ENCODE measurements at regions not wholly inside any gene's neighbourhood (a gene's known extent, or its start where the extent isn't known, plus 50 kb on each side); places are given as distances from the start of the nearest gene placed in this dataset.
"Not testable (repeated sequence)": the region's sequence is repeated elsewhere in the genome, so short reads cannot be mapped to it uniquely, and the experiment has no call there.

DNA sequence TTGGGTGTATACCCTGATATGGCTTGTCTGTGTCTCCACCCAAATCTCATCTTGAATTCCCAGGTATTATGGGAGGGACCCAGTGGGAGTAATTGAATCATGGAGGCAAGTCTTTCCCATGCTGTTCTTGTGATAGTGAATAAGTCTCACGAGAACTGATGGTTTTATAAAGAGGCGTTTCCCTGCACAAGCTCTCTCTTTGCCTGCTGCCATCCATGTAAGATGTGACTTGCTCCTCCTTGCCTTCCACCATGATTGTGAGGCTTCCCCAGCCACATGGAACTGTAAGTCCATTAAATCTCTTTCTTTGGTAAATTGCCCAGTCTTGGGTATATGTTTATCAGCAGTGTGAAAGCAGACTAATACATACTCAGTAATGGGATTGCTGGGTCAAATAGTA lies 96.4 kb downstream of the UTRN start:
- not testable (repeated sequence) for H3K27me3 ChIP-seq (ENCODE audit: control insufficient read depth, insufficient read depth, low read length); H3K4me3 ChIP-seq (ENCODE audit: low read depth, low read length); H3K9ac ChIP-seq (ENCODE audit: low read depth, low read length); H3K4me1 ChIP-seq (ENCODE audit: control insufficient read depth, insufficient read depth, low read length); H3K36me3 ChIP-seq (ENCODE audit: control insufficient read depth, insufficient read depth, low read length)
- H3K9me3 ChIP-seq (ENCODE audit: control insufficient read depth, insufficient read depth, low read length) = peaks cover 11% of the 10 kb centered on the region

- H3K9ac ChIP-seq (ENCODE audit: low read depth, low read length) = no peak overlapping the region
- H3K4me1 ChIP-seq (ENCODE audit: control insufficient read depth, insufficient read depth, low read length) = no peaks in the 10 kb centered on the region
- peaks cover 11% of the 10 kb centered on the region for H3K9me3 ChIP-seq (ENCODE audit: control insufficient read depth, insufficient read depth, low read length)
- no peaks in the 10 kb centered on the region for H3K27me3 ChIP-seq (ENCODE audit: control insufficient read depth, insufficient read depth, low read length)
- H3K36me3 ChIP-seq (ENCODE audit: control insufficient read depth, insufficient read depth, low read length) = no peaks in the 10 kb centered on the region
- H3K4me3 ChIP-seq (ENCODE audit: low read depth, low read length) = no peak overlapping the region
These were observed 98.2 kb downstream of the UTRN start for GRCh38 chr6:144383336-144383735.

DNA sequence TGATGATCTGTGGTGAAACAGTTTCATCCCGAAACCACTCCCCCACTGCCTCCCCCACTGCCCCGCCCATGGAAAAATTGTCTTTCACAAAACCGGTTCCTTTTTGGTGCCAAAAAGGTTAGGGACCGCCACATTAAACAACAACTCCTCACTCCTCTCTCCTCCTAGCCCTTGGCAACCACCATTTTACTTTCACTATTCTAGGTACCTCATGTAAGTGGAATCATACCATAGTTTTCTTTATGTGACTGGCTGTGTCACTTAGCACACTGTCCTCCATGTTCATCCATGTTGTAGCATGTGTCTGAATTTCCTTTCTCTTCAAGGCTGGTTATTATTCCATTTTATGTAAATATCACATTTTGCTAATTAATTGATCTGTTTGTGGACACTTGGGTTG lies 99.3 kb downstream of the UTRN start:
- H3K36me3 ChIP-seq (ENCODE audit: control insufficient read depth, insufficient read depth, low read length) = no peaks in the 10 kb centered on the region

GRCh38 chr6:144389474-144389873 lies 104.3 kb downstream of the UTRN start:
- not testable (repeated sequence) for H3K4me3 ChIP-seq (ENCODE audit: low read depth, low read length); H3K27me3 ChIP-seq (ENCODE audit: control insufficient read depth, insufficient read depth, low read length); H3K9me3 ChIP-seq (ENCODE audit: control insufficient read depth, insufficient read depth, low read length); H3K4me1 ChIP-seq (ENCODE audit: control insufficient read depth, insufficient read depth, low read length); H3K36me3 ChIP-seq (ENCODE audit: control insufficient read depth, insufficient read depth, low read length); H3K9ac ChIP-seq (ENCODE audit: low read depth, low read length)

More for the DNA sequence above, 99.3 kb downstream of the UTRN start:
- H3K4me1 ChIP-seq (ENCODE audit: control insufficient read depth, insufficient read depth, low read length) = no peaks in the 10 kb centered on the region
- no peak overlapping the region for H3K4me3 ChIP-seq (ENCODE audit: low read depth, low read length)
- no peak overlapping the region for H3K9ac ChIP-seq (ENCODE audit: low read depth, low read length)
- H3K27me3 ChIP-seq (ENCODE audit: control insufficient read depth, insufficient read depth, low read length) = no peaks in the 10 kb centered on the region
- H3K9me3 ChIP-seq (ENCODE audit: control insufficient read depth, insufficient read depth, low read length) = peaks cover 11% of the 10 kb centered on the region

DNA sequence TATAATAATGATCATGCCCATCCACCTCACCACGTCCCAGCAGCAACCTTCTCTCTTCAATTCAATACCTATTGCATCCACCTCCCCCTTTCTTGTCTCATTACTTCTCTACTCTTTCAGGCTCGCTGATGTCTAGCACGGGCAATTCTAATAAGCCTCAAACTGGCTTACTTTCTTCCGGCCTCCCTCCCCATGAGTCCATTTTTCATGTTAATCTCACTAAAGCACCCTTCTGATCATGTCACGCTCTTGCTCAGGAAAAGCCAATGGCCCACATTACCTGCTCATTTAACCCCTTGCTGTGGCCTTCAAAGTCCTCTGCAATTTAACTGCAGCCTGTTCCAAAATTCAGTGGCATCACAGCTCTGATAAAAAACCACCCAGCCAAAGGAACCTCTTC lies 105.1 kb downstream of the UTRN start:
- Histone ChIP-seq H3K27me3 (ENCODE audit: control insufficient read depth, insufficient read depth, low read length) (no peaks in the 10 kb centered on the region), H3K9ac (ENCODE audit: low read depth, low read length) (no peak overlapping the region), H3K36me3 (ENCODE audit: control insufficient read depth, insufficient read depth, low read length) (no peaks in the 10 kb centered on the region), H3K9me3 (ENCODE audit: control insufficient read depth, insufficient read depth, low read length) (no peaks in the 10 kb centered on the region), H3K4me3 (ENCODE audit: low read depth, low read length) (no peak overlapping the region), H3K4me1 (ENCODE audit: control insufficient read depth, insufficient read depth, low read length) (peaks cover 9% of the 10 kb centered on the region)

GRCh38 chr6:144390886-144391285 lies 105.8 kb downstream of the UTRN start:
- Histone ChIP-seq H3K27me3 (ENCODE audit: control insufficient read depth, insufficient read depth, low read length) (no peaks in the 10 kb centered on the region), H3K4me3 (ENCODE audit: low read depth, low read length) (no peak overlapping the region), H3K36me3 (ENCODE audit: control insufficient read depth, insufficient read depth, low read length) (no peaks in the 10 kb centered on the region), H3K4me1 (ENCODE audit: control insufficient read depth, insufficient read depth, low read length) (peaks cover 9% of the 10 kb centered on the region), H3K9ac (ENCODE audit: low read depth, low read length) (no peak overlapping the region), H3K9me3 (ENCODE audit: control insufficient read depth, insufficient read depth, low read length) (no peaks in the 10 kb centered on the region)

DNA sequence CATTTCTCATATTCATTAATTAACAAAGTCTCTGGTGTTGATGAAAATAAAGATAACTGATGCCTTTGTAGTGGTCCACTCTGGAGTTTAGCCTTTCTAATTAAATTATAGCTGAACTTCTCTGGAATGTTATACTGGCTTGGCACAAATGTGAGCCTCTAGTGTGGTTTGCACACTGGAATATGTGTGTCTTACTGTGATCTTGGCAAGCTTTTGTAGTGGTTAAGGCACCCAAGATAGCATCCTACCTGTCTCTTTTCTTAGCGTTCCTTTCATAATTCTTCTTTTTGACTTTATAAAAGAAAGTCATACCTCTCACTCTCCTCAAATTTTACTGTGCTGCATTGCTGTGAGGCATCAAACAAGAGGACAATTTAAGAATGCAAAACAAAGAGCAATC lies 107.4 kb downstream of the UTRN start:
- H3K9me3 ChIP-seq (ENCODE audit: control insufficient read depth, insufficient read depth, low read length) = no peaks in the 10 kb centered on the region
- no peak overlapping the region for H3K9ac ChIP-seq (ENCODE audit: low read depth, low read length)
- no peak overlapping the region for H3K4me3 ChIP-seq (ENCODE audit: low read depth, low read length)
- H3K27me3 ChIP-seq (ENCODE audit: control insufficient read depth, insufficient read depth, low read length) = no peaks in the 10 kb centered on the region
- H3K4me1 ChIP-seq (ENCODE audit: control insufficient read depth, insufficient read depth, low read length) = peaks cover 9% of the 10 kb centered on the region
- no peaks in the 10 kb centered on the region for H3K36me3 ChIP-seq (ENCODE audit: control insufficient read depth, insufficient read depth, low read length)

- Histone ChIP-seq H3K9ac (ENCODE audit: low read depth, low read length) (no peak overlapping the region), H3K9me3 (ENCODE audit: control insufficient read depth, insufficient read depth, low read length) (no peaks in the 10 kb centered on the region), H3K27me3 (ENCODE audit: control insufficient read depth, insufficient read depth, low read length) (no peaks in the 10 kb centered on the region), H3K4me3 (ENCODE audit: low read depth, low read length) (no peak overlapping the region), H3K36me3 (ENCODE audit: control insufficient read depth, insufficient read depth, low read length) (no peaks in the 10 kb centered on the region), H3K4me1 (ENCODE audit: control insufficient read depth, insufficient read depth, low read length) (peaks cover 9% of the 10 kb centered on the region)
These were observed 109.1 kb downstream of the UTRN start for GRCh38 chr6:144394210-144394609.

DNA sequence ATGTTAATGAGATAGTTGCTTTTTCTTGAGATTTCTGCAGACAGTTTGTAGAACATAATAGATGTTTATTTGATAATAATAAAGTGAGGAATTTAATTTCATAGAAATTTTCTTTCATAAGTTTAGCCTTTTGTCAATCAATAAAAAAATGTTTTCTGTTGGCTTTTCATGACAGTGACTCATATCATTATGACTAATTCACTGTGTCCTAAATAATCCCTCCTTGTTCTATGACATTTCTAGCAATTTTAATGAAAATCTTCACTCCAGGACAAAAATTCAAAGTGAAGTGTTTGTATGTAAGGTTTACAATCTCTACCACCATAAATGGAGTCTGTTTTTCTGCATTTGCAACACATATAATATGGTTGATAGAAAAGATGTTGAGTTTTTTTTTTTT lies 109.9 kb downstream of the UTRN start:
- Histone ChIP-seq H3K9ac (ENCODE audit: low read depth, low read length) (no peak overlapping the region), H3K27me3 (ENCODE audit: control insufficient read depth, insufficient read depth, low read length) (no peaks in the 10 kb centered on the region), H3K9me3 (ENCODE audit: control insufficient read depth, insufficient read depth, low read length) (no peaks in the 10 kb centered on the region), H3K4me1 (ENCODE audit: control insufficient read depth, insufficient read depth, low read length) (peaks cover 7% of the 10 kb centered on the region), H3K4me3 (ENCODE audit: low read depth, low read length) (no peak overlapping the region), H3K36me3 (ENCODE audit: control insufficient read depth, insufficient read depth, low read length) (no peaks in the 10 kb centered on the region)

DNA sequence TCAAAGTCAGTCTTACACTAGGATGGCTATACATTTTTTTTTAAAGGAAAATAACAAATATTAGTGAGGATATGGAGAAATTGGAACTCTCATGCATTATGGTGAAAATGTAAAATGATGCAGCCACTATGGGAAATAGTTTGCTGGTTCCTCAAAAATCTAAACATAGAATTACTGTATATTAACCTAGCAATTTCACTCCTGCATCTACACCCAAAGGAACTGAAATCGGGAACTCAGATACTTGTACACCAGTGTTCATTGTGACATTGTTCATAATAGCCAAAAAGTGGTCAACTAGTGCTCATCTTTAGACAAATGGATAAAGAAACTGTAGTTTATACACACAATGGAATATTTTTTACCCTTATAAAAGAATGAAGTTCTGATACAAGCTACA lies 110.7 kb downstream of the UTRN start:
- Histone ChIP-seq H3K9me3 (ENCODE audit: control insufficient read depth, insufficient read depth, low read length) (no peaks in the 10 kb centered on the region), H3K9ac (ENCODE audit: low read depth, low read length) (no peak overlapping the region), H3K27me3 (ENCODE audit: control insufficient read depth, insufficient read depth, low read length) (no peaks in the 10 kb centered on the region), H3K4me3 (ENCODE audit: low read depth, low read length) (no peak overlapping the region), H3K36me3 (ENCODE audit: control insufficient read depth, insufficient read depth, low read length) (no peaks in the 10 kb centered on the region), H3K4me1 (ENCODE audit: control insufficient read depth, insufficient read depth, low read length) (no peaks in the 10 kb centered on the region)

DNA sequence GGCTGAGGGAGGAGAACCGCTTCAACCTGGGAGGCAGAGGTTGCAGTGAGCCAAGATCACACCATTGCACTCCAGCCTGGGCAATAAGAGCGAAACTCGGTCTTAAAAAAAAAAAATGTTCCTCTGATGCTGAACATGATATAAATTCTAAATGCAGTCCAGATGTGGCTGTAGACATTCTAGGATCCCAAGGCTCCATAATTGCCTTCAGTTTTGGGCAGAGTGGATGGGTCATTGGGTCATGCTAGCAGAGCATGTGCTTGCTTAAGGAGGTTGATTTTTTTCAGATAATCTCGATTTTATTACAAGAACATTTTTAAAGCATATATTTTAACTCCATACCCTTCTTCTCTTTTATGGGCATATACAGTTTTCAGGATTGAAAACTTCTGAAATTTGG lies 112.0 kb downstream of the UTRN start:
- no peaks in the 10 kb centered on the region for H3K36me3 ChIP-seq (ENCODE audit: control insufficient read depth, insufficient read depth, low read length)
- H3K9me3 ChIP-seq (ENCODE audit: control insufficient read depth, insufficient read depth, low read length) = no peaks in the 10 kb centered on the region
- no peaks in the 10 kb centered on the region for H3K27me3 ChIP-seq (ENCODE audit: control insufficient read depth, insufficient read depth, low read length)
- H3K9ac ChIP-seq (ENCODE audit: low read depth, low read length) = no peak overlapping the region
- H3K4me1 ChIP-seq (ENCODE audit: control insufficient read depth, insufficient read depth, low read length) = no peaks in the 10 kb centered on the region
- H3K4me3 ChIP-seq (ENCODE audit: low read depth, low read length) = no peak overlapping the region

DNA sequence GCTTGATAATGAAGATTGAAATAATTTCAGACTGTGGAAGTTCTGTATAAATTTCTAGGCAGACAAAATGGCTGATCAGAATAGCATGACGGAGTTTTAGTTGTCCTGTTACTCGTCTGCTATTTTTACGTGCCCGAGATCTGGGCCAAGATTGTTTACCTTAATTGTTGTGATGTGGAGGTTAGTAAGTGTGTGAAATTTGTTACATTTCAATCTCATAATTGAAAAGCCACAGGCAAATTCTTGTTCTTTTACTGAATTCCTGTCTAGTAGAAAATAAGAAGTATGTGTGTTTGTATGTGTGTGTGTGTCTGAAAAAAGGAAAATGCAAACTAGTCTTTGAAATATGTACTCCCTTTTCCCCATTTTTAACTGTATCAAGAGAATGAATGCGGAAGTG lies 115.2 kb downstream of the UTRN start:
- Histone ChIP-seq H3K4me1 (ENCODE audit: control insufficient read depth, insufficient read depth, low read length) (no peaks in the 10 kb centered on the region), H3K9me3 (ENCODE audit: control insufficient read depth, insufficient read depth, low read length) (no peaks in the 10 kb centered on the region), H3K36me3 (ENCODE audit: control insufficient read depth, insufficient read depth, low read length) (no peaks in the 10 kb centered on the region), H3K27me3 (ENCODE audit: control insufficient read depth, insufficient read depth, low read length) (no peaks in the 10 kb centered on the region), H3K4me3 (ENCODE audit: low read depth, low read length) (no peak overlapping the region), H3K9ac (ENCODE audit: low read depth, low read length) (no peak overlapping the region)
